GM18951 (cell line): ENCODE measurements at regions not wholly inside any gene's neighbourhood (a gene's known extent, or its start where the extent isn't known, plus 50 kb on each side); places are given as distances from the start of the nearest gene placed in this dataset.

Experiments used
- POLR2A ChIP-seq: IDR thresholded peaks from 4 replicates; pipeline ENCODE4 v1.6.1; 2011; ENCODE audit warnings: mild to moderate bottlenecking; ENCODE audit not compliant: insufficient read length, insufficient read depth; ENCODE audit errors: extremely low read depth
- in situ Hi-C: fragments of 300-500 bp; cut with MboI; formaldehyde crosslinking; loops from one replicate; pipeline ENCODE4 v1.12.0; 2022; ENCODE audit warnings: low sequenced_read_pairs, mixed read lengths, inconsistent platforms; ENCODE audit not compliant: unreplicated experiment

DNA sequence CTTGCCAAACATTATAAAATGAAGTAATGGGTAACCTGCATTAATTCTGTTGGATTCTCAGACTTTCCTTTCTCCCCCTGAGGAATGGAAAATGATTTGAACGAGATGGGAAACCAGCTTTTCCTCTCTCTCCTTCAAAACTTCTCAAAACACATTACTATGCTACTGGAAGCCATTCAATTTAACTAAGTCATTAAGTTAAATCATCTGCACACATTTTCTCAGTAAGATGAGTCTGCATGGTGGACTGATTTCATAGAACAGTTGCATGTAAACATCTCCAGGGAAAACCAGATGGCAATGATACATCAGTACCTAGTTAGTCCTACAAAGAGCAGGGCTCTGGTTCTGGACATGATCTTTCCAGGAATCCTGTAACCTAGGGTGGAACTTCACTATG lies 59.9 kb downstream of the BMP4 start:
- no peak for TF ChIP-seq POLR2A
- in situ Hi-C loops, result no loop called here

- TF ChIP-seq POLR2A, result no peak
- in situ Hi-C loops, result no loop called here
Measured at GRCh38 chr14:53894456-53894855, 62.2 kb downstream of the BMP4 start.

DNA sequence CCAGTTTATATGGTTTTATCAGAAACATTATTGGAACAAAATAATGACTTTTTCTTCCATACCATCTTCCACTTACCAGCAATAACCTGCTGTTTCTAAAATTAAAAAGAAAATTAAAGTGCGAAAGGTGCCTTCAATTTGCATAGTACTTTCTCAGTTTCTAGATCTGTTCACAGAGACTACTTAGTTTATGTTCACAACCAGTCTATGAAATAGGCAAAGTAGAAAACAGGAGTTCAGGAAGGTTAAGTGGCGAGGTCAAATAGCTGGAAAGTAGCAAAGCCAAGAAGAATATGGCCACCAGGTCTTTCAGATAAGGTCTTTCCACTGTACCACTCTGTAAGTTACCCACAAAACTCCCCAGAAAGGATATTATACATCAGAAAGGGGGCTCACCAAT lies 63.3 kb downstream of the BMP4 start:
- in situ Hi-C loops, result no loop called here
- no peak for TF ChIP-seq POLR2A

- in situ Hi-C loops, result no loop called here
- no peak for TF ChIP-seq POLR2A
Measured at GRCh38 chr14:53890611-53891101, 66.0 kb downstream of the BMP4 start.

- no peak for TF ChIP-seq POLR2A
- in situ Hi-C loops, result no loop called here
Measured at GRCh38 chr14:53888535-53889386, 67.9 kb downstream of the BMP4 start.

- in situ Hi-C loops, result no loop called here
- TF ChIP-seq POLR2A, result no peak
Measured at GRCh38 chr14:53885136-53885640, 71.4 kb downstream of the BMP4 start.

DNA sequence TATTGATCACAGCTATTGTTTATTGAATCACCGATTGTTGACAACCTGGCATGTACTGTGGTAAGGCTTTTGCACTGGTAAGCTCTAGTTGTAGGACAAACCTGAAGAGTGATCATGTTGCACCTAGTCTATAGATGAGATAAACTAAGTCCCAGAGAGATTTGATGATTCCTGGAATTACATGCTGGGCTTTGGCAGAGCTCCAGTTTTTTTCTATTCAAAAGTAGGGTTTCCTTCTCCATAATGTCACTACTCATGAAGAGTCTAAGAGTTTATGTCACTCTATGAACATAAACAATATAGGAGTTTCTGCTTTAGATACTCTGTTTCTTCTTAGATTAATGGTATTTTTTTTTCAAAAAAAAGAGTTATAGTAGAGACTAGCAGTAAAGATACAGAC lies 72.0 kb downstream of the BMP4 start:
- no peak for TF ChIP-seq POLR2A
- in situ Hi-C loops, result no loop called here

- in situ Hi-C loops, result no loop called here
- TF ChIP-seq POLR2A, result no peak
Measured at GRCh38 chr14:53883739-53884138, 72.9 kb downstream of the BMP4 start.

DNA sequence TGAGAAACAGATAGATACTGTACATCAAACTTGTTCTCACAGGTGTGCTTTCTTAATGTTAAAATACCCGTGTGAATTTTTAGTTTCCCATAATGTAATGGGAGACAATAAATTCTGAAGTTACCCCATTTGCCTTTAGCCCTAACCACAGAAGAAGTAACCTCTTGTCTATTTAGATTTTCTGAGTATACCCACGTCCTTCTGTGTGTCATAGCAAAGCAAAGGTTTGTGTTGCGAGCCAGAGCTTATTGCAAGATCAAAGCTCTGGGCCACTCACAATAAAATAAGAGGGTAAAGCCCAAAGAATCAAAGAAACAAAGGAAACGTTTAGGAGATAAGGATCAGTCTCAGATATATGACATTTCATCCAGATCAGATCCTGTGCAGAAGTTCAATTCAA lies 73.9 kb downstream of the BMP4 start:
- in situ Hi-C loops, result no loop called here
- no peak for TF ChIP-seq POLR2A

- no peak for TF ChIP-seq POLR2A
- in situ Hi-C loops, result no loop called here
Measured at GRCh38 chr14:53881921-53882320, 74.7 kb downstream of the BMP4 start.

DNA sequence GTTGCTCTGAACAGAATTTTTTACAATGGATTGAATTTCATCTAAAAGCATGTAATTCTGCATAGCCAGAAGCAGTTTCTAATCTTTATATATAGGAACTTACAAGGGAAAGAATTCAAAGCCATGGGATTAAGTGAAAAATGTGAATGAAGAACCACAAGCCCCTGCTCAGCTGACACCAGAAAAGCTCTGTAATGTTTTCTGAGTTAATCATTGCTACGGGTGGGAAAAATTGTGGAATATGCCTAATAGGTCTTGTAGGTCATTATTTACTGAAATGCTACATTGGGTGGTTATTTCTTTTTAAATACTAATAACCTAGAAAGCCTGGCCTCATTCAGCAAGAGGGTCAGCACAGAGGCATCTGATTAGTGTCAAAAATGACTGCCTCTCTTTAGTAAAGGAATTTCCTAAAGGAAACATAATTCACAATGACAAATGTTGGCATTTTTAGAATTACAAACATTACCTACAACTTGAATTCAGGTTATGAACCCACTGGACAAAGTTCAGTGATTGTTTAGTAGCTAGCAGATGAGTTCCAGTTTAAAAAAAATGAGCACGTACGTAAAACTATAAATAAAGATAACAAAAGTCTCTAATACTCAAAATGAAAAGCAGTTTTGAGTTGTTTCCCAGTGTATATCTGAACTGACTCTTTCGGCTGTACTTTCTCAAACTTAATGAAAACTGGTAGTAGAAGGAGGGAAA lies 75.3 kb downstream of the BMP4 start:
- TF ChIP-seq POLR2A, result no peak
- in situ Hi-C loops, result no loop called here

- in situ Hi-C loops, result no loop called here
- no peak for TF ChIP-seq POLR2A
Measured at GRCh38 chr14:53880761-53881160, 75.9 kb downstream of the BMP4 start.

- in situ Hi-C loops, result no loop called here
- TF ChIP-seq POLR2A, result no peak
Measured at GRCh38 chr14:53879747-53880146, 76.9 kb downstream of the BMP4 start.
